HG03064 (cell line): ENCODE measurements at regions not wholly inside any gene's neighbourhood (a gene's known extent, or its start where the extent isn't known, plus 50 kb on each side); places are given as distances from the start of the nearest gene placed in this dataset.
"Not testable (repeated sequence)": the region's sequence is repeated elsewhere in the genome, so short reads cannot be mapped to it uniquely, and the experiment has no call there.

Experiments used
- ATAC-seq: cut with Tn5 transposase; IDR thresholded peaks from one replicate; pipeline ENCODE4 v1.9.1; 2021; ENCODE audit warnings: low read depth; ENCODE audit not compliant: unreplicated experiment

DNA sequence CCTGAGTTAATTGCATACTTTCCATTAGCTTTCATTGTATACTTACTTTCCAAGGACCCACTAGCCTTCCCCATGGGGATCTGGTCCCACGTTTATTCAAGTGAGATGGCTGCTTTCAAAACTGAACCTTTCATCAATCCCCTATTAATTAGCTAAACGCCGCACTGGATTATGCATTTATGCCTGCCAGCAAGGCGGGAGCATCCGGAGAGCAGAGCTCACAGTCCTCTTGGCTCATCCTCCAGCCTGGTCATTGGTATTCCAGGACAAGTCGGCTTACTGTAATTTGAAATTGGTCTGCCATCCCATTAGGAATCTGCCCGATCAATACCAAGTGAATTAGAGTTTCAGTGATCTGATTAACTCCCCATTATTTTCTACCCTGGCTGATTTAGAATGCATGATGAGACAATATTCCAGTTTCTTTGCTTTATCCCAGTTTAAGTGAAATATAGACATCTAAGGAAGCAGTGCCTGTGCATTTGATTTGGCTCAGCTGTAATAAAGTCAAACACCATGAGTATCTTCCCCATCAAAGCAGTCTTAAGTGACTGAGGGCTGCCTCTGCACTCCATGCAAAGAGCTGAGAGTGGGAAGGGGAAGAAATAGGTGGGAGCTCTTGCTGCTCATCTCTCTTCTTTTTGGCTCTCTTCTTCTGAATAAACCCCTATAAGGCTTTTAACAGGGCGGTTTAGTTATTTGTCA lies 411.4 kb downstream of the GPAT3 start:
- ATAC-seq: no peak

DNA sequence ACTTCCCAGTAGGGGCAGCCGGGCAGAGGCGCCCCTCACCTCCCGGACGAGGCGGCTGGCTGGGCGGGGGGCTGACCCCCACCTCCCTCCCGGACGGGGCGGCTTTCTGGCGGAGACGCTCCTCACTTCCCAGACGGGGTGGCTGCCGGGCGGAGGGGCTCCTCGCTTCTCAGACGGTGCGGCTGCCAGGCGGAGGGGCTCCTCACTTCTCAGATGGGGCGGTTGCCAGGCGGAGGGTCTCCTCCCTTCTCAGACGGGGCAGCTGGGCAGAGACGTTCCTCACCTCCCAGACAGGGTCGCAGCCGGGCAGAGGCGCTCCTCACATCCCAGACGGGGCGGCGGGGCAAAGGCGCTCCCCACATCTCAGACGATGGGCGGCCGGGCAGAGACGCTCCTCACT lies 407.8 kb downstream of the GPAT3 start:
- ATAC-seq: not testable (repeated sequence)

DNA sequence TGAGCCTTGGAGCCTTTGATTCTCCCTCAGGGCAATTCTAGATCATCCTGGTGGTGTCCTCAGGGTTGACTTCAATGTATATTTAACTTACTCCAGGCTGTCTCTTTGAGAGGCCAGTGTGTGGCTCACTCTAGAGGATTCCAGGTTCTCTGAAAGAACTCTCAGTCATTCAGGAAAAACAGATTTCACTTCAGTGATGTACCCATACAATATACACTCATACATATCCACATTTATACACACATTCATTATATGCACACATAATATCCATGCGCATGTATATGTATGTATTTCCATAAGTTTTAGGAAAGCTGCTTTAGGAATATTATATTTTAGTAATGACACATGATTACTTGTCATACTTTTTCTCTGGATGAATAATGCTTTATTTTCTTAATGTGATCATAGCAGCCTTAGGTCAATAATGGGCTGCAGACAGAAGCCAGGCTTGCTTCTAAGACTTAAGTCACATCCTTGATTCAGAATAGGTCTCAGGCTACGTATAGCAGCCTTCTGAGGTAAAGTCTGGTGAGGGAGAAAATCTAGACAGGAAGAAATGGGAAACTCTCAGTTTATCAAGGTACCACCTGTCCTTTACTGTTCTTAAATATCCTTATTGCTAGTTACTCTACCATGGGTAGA lies 397.0 kb downstream of the GPAT3 start:
- no peak for ATAC-seq

DNA sequence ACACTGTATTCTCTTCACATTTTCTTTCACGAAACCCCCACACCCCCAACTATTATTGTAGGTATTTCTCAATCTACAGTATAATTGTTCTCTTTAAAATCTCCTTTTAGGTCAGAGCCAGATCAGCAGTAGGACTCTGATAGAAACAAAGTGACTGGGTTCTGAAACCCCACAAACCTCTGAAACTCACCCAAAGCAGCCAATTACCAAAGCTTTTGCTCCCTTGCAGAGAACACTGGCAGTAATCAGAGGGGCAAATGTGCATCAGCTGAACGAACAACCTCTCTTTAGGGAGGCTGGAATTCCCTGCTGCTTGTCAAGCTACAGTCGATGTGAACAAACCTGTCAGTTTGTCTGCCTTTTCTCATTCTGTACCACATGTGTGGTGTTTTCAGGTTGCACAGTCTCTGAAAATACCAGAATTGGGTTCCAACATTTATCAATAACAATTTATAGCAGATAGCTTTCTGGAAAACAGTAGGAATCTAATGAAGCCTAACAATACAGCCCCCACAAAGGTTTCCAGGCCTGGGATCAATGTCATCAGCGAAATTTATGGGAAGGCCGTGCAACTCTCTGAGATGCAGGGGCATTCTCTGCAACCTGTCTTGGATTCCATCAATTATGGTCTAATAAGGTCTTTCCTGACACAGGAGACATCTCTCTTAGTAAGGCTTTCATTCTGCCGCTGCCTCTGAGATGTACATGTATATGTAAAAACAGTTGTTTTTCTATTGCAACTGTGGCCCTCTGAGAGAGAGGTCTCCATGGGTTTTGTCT lies 395.9 kb downstream of the GPAT3 start:
- no peak for ATAC-seq

DNA sequence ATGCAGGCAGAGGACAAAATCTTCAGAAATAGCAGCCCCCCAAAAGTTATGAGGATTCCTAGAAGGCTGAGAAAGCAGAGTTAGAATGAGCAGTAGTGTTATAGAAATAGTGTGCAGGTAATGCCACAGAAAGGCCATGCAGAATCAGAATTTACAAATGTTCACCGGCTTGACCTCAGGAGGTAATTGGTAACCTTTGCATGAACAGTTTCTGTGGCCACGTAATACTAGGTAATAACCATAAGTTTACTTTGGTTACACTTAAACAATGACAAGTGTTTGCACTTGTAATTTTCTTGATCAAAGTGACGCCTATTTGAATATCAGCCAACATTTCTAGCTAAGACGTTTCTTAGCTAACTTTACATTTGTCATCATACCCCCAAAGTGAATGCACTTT lies 393.6 kb downstream of the GPAT3 start:
- no peak for ATAC-seq

DNA sequence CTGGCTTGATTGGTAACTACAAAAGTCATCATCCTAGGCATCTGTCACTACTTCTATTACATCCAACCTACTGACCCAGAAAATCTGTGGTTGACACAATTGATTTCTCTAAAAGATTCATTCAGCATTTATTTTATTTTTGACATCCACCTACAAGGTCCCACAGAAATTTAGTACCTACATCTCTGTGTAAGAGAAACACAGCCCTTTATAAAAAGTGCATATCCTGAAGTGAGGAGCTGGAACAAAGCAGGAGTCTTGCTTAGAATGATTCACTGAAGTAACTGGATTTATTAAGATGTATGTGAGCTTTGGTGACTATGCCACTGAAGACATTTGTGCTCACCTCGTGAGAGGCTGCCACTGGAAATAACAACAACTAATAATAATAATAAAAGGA lies 391.0 kb downstream of the GPAT3 start:
- ATAC-seq: no peak

DNA sequence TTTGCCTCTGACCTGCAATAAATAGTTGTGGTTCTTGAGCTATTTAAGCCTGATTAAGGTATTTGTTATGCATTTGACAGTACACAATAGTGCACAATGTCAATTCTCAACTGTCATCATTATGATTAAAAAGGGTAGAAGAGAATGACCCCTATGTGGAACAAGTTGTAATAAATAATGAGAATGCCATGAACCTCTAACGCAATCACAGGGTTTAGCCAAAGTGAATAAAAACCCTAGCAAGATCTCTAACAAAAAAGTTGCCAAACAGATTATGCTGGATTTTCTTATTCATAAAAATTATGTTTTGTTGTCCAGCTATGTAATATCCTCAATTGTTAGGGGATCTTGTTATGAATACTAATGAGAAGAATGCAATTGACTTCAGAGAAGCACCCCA lies 387.4 kb downstream of the GPAT3 start:
- ATAC-seq: no peak

DNA sequence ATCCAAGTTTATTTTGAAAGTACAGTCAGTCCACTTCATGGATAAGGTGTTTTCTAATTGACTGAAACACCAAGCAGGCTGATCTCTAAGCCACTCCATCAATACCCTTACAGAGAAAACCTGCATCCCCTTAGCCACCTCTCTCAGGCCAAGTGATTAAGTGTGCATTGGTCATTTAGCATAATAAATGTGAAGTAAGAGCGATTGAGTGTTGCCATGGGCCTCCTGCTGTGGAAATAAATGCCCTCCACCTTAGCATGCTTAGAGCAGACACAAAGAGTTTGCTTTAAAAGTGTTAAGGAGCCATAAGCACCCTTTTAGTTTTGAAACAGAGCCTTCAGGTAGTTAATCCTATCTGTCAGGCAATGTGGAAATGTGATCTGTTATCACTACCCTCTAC lies 386.5 kb downstream of the GPAT3 start:
- ATAC-seq: no peak

DNA sequence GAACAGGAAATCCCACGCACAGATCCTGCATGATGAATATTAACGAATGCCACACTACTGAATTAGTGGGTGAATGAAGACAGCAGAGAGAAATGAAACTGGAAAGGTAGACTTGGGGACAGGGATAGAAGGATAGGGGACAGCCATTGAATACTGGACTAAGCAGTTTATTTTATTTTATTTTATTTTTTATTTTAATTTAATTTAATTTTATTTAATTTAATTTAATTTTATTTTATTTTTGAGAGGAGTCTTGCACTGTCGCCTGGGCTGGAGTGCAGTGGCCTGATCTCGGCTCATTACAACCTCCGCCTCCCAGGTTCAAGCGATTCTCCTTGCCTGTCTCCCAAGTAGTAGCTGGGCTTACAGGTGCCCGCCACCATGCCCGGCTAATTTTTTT lies 385.2 kb downstream of the GPAT3 start:
- no peak for ATAC-seq

DNA sequence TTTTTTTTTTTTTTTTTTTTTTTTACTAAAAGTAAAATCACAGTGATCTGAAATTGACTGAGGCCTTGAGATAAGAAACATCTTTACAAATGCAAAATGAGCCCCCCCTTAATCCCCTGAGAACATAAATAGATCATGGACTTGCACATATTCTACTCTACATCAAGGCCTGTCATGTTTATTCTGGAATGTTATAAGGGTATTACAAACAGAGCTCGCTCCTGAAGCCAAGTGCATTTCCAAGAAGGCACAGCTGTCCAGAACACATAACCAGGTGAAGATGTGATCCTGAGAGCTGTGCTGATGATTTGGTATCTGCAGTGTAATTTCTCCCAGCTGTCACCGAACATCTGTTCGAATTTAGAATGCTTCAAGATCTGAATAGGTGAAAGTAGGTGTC lies 384.5 kb downstream of the GPAT3 start:
- no peak for ATAC-seq

DNA sequence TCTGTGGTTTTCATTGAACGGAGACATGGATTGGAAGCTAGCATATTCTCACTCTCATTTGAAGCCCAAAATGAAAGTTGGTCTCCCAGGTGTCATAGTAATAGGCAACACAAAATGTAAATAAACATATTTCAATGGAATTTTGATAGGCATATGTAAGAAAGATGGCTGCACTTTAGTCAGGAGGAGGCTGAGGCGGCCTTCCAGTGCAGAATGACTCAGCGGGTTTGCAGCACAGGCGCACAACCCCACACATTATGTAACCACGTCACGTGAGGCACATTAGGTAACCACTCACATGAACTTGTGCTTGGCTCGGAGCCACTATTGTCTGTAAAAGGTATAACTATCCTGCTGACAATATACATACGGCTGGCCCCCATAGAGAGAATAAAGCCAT lies 381.7 kb downstream of the GPAT3 start:
- no peak for ATAC-seq

DNA sequence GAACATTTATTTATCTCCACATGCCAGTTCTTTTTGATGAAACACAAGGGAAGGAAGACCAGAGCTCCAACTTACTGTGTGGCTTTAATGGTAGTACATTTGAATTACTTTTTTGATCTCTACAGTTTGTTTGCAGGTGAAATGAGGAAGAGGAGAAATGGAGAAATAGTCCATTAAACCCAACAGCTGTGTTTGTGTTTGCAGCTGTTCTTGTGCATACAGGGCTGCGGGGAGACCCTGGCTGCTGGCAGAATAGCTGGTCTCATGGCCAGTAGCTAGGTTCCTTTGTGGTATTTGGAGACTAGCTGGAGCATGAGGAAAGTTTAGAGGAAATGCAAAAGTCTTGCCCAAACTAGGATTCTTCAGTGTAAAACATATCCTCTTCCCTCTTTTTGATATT lies 374.8 kb downstream of the GPAT3 start:
- no peak for ATAC-seq

DNA sequence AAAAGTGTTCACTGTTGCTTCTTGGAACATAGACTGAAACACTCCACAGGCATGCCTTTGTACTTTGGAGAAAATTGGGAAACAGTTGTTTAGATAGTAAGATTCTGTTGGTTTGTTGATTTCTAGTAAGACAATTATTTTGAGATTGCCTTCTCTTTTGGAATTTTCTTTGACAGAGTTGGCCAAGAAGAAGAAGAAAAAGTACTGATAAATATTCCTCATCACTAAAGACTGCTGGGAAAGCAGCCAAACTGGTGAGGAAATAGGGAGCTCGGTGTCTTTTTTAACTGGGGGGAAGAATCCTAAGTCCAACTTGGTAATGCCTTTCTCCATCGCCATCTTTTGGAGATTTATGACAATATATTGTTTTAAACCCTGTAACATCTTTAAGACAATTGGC lies 370.7 kb downstream of the GPAT3 start:
- ATAC-seq: no peak

DNA sequence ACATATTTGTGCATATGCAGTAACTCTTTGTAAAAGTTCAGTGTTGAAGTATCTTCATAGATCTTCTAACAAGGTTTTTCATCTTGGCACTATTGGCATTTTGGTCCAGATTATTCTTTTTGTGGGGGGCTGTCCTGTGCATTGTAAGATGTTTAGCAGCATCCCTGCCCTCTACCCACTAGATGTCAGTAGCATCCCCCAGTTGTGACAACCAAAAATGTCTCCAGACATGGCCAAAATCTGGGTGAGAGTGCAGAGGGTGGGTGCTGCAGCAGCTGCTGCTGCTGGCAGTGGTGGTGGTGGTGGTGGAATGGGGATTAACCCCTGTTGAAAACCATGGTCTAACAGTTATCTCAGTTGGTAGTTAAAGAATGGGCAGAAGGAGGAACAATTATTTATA lies 370.0 kb downstream of the GPAT3 start:
- ATAC-seq: no peak

DNA sequence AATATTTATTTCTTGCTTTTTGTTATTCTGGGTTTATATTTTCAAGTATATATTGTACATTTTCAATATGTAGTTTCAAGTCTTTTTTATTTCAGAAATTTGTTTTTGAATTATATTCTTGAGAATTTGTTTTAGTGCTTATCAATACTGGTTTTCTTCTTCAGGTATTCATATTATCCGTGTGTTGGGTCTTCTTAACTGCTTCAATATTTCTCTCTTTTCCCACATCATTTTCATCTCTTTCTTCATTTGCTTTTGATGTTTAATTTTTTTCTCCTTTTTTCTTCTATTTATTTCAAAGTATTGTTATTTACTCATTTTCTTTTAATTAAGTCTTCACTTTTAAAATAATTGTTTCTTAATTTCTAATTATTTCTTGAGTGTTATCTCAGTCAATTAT lies 367.8 kb downstream of the GPAT3 start:
- not testable (repeated sequence) for ATAC-seq

DNA sequence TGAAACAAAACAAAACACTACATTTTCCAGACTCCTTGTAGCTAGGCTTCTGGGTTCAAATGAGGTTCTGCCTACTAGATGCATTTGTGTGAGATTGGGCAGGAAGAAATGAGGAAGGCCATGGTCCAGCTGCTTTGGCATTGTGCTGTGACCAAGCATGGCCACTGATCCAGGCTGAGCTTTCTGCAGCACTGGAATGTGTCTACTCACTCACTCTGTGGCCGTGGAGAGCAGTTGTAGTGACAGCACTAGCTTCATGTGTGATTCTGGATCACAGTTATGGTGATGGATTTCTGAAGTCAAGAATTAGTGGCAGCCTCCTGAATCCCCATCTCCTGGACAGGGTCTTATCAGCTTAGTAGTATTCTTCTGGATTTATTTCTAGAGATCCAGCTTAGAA lies 358.9 kb downstream of the GPAT3 start:
- no peak for ATAC-seq

DNA sequence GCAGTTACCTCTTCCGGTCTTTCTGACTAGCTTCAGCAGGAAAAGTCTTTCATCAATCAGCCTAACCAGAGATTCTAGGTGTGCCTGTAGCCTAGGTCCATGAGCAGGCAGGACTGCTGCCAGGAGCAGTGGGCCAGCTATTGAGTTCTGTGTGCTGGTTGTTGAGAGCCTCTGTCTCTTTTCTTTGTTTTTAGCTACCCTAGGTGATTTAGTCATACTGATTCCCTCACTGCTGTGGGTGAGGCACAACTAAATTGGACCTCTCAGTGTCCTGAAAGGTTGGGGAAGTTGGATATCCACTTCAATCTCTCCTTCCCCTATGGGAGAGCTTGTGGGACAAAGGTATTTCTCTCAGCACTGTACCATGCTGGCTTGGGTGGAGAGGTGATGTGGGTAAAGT lies 354.9 kb downstream of the GPAT3 start:
- no peak for ATAC-seq

DNA sequence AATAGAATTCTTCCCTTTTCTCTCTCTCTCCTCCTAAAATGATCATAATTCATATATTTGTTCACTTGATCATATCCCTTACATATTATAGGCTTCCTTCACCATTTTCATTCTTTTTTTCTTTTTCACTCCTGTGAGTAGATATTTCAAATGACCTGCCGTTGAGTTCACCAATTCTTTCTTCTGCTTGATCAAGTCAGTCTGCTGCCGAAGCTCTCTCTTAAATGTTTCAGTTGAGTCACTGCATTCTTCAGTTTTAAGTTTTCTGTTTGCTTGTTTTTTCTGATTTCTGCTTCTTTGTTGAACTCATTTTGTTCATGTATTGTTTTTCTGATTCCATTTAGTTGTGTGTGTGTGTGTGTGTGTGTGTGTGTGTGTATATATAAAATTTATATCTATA lies 354.3 kb downstream of the GPAT3 start:
- ATAC-seq: no peak

DNA sequence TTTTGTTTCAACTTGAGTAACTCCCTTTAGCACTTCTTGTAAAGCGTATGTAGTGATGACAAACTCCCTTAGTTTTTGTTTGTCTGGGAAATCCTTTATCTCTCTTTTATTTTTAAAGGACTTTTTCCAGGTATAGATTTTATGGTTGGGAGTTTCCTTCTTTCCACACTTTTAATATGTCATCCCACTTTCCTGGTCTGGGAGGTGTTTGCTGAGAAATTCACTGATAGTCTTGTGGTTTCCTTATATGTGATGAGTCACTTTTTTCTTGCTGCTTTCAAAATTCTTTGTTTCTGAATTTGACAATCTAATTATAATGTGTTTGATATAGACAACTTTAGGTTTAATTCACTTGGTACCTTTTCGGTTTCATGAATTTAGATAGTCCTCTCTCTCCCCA lies 353.9 kb downstream of the GPAT3 start:
- ATAC-seq: no peak

DNA sequence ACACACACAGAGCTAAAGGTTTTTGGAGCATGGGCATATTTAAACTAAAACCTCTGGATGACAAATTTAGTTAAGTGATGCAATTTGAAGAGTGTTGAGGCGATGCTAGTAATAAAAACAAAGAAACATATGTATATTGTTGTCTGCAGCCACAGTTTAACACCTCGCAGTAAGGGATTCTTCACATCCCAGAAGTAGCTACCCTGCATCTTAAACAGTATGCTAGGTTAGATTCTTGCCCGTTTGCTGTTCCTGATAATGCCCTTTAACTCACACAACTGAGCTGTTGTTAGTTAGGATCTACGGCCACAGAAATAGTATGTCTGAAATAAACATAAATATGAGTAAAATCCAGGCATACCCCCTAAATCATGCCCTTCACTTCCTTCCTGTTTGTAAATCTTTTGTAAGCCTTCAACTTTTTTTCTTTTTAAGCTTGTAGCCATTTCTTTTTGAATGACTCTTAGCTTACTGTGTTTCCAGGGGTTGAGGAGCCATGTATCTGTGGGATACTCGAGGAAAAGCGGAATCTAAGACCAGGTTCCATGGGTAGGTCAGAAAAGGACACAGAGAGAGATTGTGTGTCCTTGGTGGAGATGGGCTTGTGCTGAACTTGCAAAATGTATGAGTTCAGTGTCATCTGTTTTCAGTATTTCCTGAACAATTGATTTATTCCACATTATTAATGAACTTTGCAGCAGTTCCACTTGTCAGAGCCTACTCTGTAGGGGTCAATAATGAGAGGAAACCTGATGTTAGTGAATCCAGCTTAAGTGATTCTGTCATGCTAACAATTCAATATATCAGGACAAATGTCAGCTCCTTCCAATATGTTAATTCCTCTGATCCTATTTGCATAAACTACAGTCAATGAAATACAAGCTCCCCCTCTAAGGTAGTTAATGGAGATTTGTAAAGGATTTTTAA lies 349.6 kb downstream of the GPAT3 start:
- ATAC-seq: no peak

DNA sequence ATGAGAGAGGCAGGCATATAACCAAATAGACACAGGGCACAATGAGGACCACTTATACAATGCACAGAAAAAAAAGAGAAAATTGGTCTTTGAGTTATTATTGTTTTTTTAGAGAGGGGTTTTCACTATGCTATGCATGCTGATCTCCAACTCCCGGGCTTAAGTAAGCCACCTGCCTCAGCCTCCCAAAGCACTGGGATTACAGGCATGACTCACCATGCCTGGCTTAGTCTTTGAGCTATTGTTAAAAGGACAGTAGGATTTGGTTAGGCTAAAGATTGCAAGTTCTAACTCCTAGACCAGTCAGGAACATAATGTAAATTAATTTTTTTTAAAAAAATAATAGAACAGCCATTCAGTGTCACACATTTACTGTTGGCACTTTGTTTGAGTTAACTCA lies 340.1 kb downstream of the GPAT3 start:
- no peak for ATAC-seq
